HFF-Myc (cell line): ENCODE measurements at regions not wholly inside any gene's neighbourhood (a gene's known extent, or its start where the extent isn't known, plus 50 kb on each side); places are given as distances from the start of the nearest gene placed in this dataset.

Experiments
- DNase-seq: peaks from one replicate; pipeline ENCODE4 v3.0.0-alpha.2; 2011; ENCODE audit warnings: low read depth; ENCODE audit errors: extremely low read depth
- H3K4me3 ChIP-seq: replicated peaks from 2 replicates; pipeline ENCODE4 v1.5.1; 2011; ENCODE audit warnings: low read depth, mild to moderate bottlenecking, control low read depth, low read length
- CTCF ChIP-seq: IDR thresholded peaks from 2 replicates; pipeline ENCODE4 v1.5.1; 2012; ENCODE audit warnings: mild to moderate bottlenecking, low read depth, low read length, control low read depth; ENCODE audit errors: missing control alignments

GRCh38 chr10:44063686-44064085, 321.2 kb downstream of the CXCL12 start:
- TF ChIP-seq CTCF: no peak
- no peak for DNase-seq
- no peak overlapping the region for H3K4me3 ChIP-seq

GRCh38 chr10:44060719-44061118, 324.2 kb downstream of the CXCL12 start:
- no peak for DNase-seq
- no peak overlapping the region for H3K4me3 ChIP-seq
- no peak for TF ChIP-seq CTCF

DNA sequence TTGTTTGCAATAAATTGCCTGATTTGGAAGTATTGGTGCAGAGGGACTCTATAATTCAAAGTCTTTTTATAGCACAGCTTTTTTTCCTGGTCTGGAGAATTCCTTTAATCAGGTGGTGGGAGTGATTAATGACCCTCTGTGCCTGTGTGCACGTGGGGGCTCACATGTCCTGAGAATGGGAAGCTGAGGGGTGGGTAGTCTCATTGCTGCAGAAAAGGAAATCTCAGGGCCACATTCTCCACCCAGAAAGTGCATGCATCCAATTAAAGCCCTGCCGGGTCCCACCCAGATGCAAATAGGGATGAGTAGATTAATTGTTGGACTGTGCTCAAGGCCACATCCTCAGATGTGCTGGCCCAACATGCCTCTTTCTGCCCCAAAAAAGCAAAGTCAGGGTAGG, 324.7 kb downstream of the CXCL12 start:
- no peak for TF ChIP-seq CTCF

GRCh38 chr10:44058259-44058658, 326.6 kb downstream of the CXCL12 start:
- no peak for DNase-seq
- no peak overlapping the region for H3K4me3 ChIP-seq
- no peak for TF ChIP-seq CTCF

More for the DNA sequence above, 324.7 kb downstream of the CXCL12 start:
- no peak overlapping the region for H3K4me3 ChIP-seq
- no peak for DNase-seq

- H3K4me3 ChIP-seq: no peak overlapping the region
- TF ChIP-seq CTCF: no peak
- DNase-seq: no peak
Measured at GRCh38 chr10:44056967-44057805, 327.7 kb downstream of the CXCL12 start.

GRCh38 chr10:44056206-44056605, 328.7 kb downstream of the CXCL12 start:
- no peak for DNase-seq
- no peak for TF ChIP-seq CTCF
- H3K4me3 ChIP-seq: no peak overlapping the region

- H3K4me3 ChIP-seq: no peak overlapping the region
- no peak for TF ChIP-seq CTCF
Measured at GRCh38 chr10:44054046-44054445, 330.9 kb downstream of the CXCL12 start.

More at GRCh38 chr10:44054046-44054445, 330.9 kb downstream of the CXCL12 start:
- DNase-seq: no peak
